Left forelimb (tissue), 1 donor: ENCODE measurements at regions not wholly inside any gene's neighbourhood (a gene's known extent, or its start where the extent isn't known, plus 50 kb on each side); places are given as distances from the start of the nearest gene placed in this dataset.
"Not testable (repeated sequence)": the region's sequence is repeated elsewhere in the genome, so short reads cannot be mapped to it uniquely, and the experiment has no call there.

Experiments
- DNase-seq: peaks from one replicate; pipeline ENCODE4 v3.0.0-alpha.2; 2018; ENCODE audit warnings: low spot score

DNA sequence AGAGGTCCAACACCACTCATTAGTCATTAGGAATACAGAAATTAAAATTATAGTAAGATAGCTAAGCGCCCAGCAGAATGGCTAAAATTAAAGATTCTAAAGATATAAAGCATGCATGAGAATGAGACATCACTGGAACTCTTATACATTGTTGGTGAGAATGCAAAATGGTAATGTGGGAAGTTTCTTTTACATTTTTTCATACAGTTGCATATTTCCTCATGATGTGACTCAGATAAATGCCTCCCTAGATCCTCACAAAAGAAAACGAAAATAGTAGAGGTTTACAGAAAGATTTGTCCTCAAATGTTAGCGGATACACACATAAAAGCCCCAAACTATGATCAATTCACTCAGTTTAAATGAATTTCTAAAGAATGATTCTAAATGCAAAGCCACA lies 633.7 kb upstream of the GJE1 start:
- no peak for DNase-seq

DNA sequence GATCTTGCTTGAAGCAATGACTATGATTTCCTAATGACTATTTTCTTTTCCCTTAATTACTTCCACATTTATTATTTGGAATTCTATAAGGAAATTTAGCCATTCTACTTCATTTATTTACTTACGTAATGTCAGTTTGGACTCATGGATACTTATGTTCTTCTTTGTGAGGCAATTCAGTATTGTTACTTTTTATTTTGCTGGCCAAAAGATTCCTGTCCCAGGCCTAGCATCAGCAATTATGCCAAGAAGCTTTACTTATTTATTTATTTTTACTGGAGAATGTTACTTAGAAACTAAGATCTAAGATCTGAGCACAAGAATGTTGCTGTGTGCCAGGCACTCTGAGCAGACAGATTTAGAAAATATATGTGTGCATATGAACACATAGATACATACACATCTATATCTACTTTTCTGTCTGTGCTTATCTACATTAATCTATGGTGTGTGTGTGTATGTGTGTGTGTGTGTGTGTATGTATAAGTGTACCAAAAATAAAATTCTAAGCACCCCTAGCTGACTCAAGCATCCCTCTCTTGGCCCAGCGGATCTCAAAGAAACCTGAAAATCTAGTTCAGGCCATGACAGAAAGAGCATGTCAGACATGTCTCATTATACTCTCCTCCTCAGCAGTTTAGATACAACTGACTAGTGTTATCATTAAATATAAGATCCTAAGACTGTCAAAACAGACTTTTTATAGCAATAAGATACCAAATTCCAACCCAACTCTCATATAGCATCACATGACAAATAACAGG lies 640.0 kb upstream of the GJE1 start:
- DNase-seq = no peak

DNA sequence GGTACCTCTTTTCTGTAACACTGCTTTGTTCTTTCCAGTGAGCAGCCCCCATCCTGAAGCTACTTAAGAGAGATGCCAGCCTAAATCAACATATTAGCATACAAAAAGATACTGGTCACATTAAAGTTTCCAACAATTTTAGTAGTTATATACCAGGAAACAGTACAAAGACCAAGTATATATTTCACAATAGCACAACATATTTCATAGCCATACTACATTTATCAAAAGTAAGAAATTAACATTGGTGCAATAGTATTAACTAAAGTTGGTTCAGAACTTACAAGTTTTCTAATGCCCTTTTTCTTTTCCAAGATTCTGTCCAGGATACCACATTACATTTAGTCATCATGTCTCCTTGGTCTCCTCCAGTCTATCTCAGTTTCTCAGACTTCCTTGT lies 641.0 kb upstream of the GJE1 start:
- no peak for DNase-seq

- DNase-seq = no peak
Measured at GRCh38 chr6:141490982-141491381, 641.7 kb upstream of the GJE1 start.

- no peak for DNase-seq
Measured at GRCh38 chr6:141488488-141488887, 644.2 kb upstream of the GJE1 start.

GRCh38 chr6:141486942-141487341 lies 645.8 kb upstream of the GJE1 start:
- DNase-seq = no peak

DNA sequence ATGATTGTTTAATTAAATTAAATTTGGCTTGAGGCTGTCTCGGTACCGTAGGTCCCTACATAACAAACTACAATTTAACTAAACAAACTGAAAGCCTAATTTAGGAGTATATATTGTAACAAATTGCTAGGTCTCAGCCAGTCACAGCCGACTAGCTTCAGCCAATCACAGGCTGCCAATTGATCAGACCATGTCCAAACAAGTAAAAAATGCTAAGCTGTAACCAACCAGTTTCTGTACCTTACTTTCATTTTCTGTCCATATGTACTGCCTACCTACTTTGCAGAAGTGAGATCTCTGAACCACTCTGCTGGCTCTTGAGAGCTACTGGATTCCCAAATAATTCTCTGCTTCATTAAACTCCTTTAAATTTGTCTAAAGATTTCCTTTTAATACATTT lies 648.0 kb upstream of the GJE1 start:
- no peak for DNase-seq

DNA sequence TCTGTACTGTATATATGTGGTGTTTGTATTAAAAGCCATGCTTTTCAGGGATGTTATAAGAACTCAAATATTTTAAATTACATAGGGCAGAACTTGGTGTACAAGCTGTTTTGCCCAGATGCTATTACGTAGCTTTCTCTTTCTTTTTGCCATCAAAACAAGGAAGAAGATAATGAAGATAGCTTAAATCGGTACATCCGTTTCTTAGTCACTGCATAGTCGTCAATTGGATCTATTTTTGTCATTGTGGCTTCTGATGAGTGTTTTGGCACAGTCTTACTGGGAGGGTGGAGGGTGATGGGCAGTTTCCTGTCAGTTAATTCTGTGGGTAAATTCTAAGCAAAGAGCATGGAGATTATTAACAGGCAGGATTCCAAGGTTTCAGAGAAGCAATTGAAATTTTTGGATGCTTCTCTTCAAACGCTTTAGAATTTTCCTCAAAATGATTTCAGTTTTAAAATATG lies 649.1 kb upstream of the GJE1 start:
- no peak for DNase-seq

- DNase-seq = no peak
Measured at GRCh38 chr6:141482796-141483597, 649.7 kb upstream of the GJE1 start.

- no peak for DNase-seq
Measured at GRCh38 chr6:141475259-141475658, 657.5 kb upstream of the GJE1 start.

- DNase-seq = no peak
Measured at GRCh38 chr6:141472162-141472928, 660.4 kb upstream of the GJE1 start.

GRCh38 chr6:141470810-141471209 lies 661.9 kb upstream of the GJE1 start:
- DNase-seq = no peak

- DNase-seq = no peak
Measured at GRCh38 chr6:141467881-141468280, 664.8 kb upstream of the GJE1 start.

GRCh38 chr6:141467041-141467440 lies 665.7 kb upstream of the GJE1 start:
- DNase-seq = no peak

- DNase-seq = no peak
Measured at GRCh38 chr6:141464896-141465295, 667.8 kb upstream of the GJE1 start.

GRCh38 chr6:141464490-141464889 lies 668.2 kb upstream of the GJE1 start:
- no peak for DNase-seq

DNA sequence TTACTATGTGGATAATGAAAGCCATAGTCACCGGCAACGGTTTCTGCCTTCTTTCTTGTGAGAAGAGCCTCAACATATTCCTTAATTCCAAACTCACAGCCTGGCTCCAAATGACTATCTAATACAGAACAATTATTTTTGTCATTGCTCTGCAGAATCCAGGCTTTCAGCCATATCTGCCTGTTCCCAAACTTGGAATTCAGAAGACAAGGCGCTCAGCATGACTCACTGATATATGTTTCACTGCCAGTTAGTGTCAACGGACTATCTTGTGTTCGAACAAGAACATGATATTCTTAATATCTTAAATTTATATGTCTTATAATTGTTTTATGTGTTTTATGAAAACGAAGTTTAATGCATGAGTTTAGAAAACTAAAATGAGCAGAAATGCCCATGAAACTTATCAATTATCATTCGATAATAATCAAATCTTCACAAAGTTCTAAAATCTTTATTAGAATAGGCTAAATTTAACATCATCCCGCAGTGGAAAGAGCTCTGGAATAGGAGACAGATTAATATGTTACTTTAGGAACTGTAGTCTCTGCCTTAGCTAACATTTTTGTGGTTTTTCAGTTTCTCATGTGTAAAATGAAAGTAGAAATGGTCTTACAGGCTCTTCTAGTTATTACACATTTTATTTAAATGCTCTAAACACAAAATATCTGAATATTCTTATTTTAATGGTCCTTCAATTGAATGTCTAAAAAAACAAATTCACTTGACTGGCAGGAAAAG lies 669.3 kb upstream of the GJE1 start:
- no peak for DNase-seq

DNA sequence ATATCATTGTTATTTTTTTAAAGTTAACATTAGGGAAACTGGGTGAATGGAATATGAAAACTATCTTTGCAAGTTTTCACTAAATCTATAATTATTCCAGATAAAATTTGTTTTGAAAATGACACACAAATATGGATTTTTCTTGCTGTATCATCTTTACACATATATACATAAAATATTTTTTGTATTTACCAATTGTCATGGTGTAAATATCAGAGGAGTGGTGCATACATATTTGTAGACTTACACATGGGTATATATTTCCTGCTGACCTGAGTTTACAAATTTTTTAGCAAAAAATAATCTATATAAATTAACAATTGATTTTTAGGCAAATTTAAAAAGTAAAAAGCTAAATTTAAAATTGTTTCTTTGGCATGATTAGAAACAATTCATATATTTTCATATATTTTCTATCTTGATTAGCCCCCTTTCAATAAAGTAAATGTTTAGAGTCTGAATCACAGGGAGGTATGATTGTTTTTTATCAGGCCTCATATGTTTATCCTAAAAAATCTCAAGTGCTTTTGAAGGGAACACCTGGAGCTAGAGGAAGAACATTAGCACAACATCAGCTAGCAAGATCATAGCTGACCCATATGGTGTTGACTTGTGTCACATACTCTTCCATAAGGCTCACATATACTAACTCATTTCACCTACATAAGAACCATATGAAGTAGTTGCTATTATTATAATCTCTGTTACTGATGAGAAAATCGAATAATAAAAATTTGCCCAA lies 671.8 kb upstream of the GJE1 start:
- no peak for DNase-seq

DNA sequence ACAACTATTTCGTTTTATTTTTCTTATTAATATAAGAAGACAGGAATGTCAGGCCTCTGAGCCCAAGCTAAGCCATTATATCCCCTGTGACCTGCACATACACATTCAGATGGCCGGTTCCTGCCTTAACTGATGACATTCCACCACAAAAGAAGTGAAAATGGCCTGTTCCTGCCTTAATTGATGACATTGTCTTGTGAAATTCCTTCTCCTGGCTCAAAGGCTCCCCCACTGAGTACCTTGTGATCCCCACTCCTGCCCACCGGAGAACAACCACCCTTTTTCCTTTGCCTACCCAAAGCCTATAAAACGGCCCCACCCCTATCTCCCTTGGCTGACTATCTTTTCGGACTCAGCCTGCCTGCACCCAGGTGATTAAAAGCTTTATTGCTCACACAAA lies 672.5 kb upstream of the GJE1 start:
- not testable (repeated sequence) for DNase-seq

GRCh38 chr6:141457984-141458383 lies 674.7 kb upstream of the GJE1 start:
- not testable (repeated sequence) for DNase-seq

DNA sequence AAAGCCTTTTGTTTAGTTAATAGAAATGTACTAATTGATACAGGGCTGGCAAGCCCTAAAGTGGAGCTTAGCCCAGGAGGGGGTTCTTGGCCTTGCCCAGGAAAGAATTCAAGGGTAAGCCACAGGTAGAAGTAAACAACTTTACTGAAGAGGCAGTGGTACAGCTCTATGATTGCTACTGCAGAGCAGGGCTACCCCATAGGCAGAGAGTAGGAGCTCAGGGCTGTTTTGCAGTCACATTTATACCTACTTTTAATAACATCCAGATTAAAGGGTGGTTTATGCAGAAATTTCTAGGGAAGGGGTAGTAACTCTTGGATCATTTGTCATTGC lies 680.4 kb upstream of the GJE1 start:
- no peak for DNase-seq
